Inflammatory macrophage treated with lipopolysaccharide for 4 hours (primary cell): ENCODE measurements at regions not wholly inside any gene's neighbourhood (a gene's known extent, or its start where the extent isn't known, plus 50 kb on each side); places are given as distances from the start of the nearest gene placed in this dataset.
"Not testable (repeated sequence)": the region's sequence is repeated elsewhere in the genome, so short reads cannot be mapped to it uniquely, and the experiment has no call there.

ENCODE experiments used
- DNase-seq: peaks from one replicate; pipeline ENCODE4 v3.0.0-alpha.2; 2020

GRCh38 chr2:236981701-236982485 lies 103.8 kb upstream of the COPS8 start:
- DNase-seq: no peak

- no peak for DNase-seq
Observed at GRCh38 chr2:236982693-236983455, 102.8 kb upstream of the COPS8 start.

- DNase-seq: no peak
Observed at GRCh38 chr2:236984046-236984445, 101.6 kb upstream of the COPS8 start.

- DNase-seq: peak; percentile 32
Observed at GRCh38 chr2:236985761-236986339, 99.8 kb upstream of the COPS8 start.

GRCh38 chr2:236986524-236987330 lies 99.0 kb upstream of the COPS8 start:
- DNase-seq: no peak

GRCh38 chr2:236988216-236988615 lies 97.5 kb upstream of the COPS8 start:
- no peak for DNase-seq

GRCh38 chr2:236988690-236989624 lies 96.7 kb upstream of the COPS8 start:
- peak; percentile 88 for DNase-seq

- no peak for DNase-seq
Observed at GRCh38 chr2:236990552-236990951, 95.1 kb upstream of the COPS8 start.

- no peak for DNase-seq
Observed at GRCh38 chr2:236991874-236992273, 93.8 kb upstream of the COPS8 start.

- DNase-seq: no peak
Observed at GRCh38 chr2:236993286-236993685, 92.4 kb upstream of the COPS8 start.

- DNase-seq: no peak
Observed at GRCh38 chr2:236994361-236994760, 91.3 kb upstream of the COPS8 start.

- no peak for DNase-seq
Observed at GRCh38 chr2:236997069-236997715, 88.5 kb upstream of the COPS8 start.

- no peak for DNase-seq
Observed at GRCh38 chr2:236998236-236998635, 87.5 kb upstream of the COPS8 start.

- no peak for DNase-seq
Observed at GRCh38 chr2:236998758-236999157, 86.9 kb upstream of the COPS8 start.

GRCh38 chr2:237000481-237000880 lies 85.2 kb upstream of the COPS8 start:
- no peak for DNase-seq

- DNase-seq: not testable (repeated sequence)
Observed at GRCh38 chr2:237005341-237005740, 80.3 kb upstream of the COPS8 start.

GRCh38 chr2:237011206-237011795 lies 74.4 kb upstream of the COPS8 start:
- DNase-seq: no peak

GRCh38 chr2:237012004-237012403 lies 73.7 kb upstream of the COPS8 start:
- DNase-seq: no peak

- DNase-seq: no peak
Observed at GRCh38 chr2:237012577-237013267, 73.0 kb upstream of the COPS8 start.
